K562 (cell line): ENCODE measurements at regions not wholly inside any gene's neighbourhood (a gene's known extent, or its start where the extent isn't known, plus 50 kb on each side); places are given as distances from the start of the nearest gene placed in this dataset.

ENCODE experiments used
- ATAC-seq: fragments of 200-7000 bp; cut with Tn5 transposase; 3 replicates; pipeline ENCODE4 v1.9.1; 2020; ENCODE audit warnings: moderate library complexity
- BruUV-seq: library from RNA; stranded (reverse); fragments of 400-500 nt; replicated peaks from 2 replicates; lab custom pipeline; 2021; lab: Mats Ljungman, UMichigan
- CTCF ChIA-PET: fragments of 300-600 bp; formaldehyde crosslinking; extraction: SDS; loops from one replicate; lab custom pipeline; 2021; ENCODE audit warnings: low intra/inter-chr PET ratio; lab: Yijun Ruan, JAX
- POLR2A ChIA-PET: fragments of 300-600, 350-650 bp; sonication (Branson Sonifier 250); formaldehyde crosslinking; extraction: SDS; loops from one replicate; lab custom pipeline; 2021; ENCODE audit warnings: antibody characterized with exemption, inconsistent platforms; lab: Yijun Ruan, JAX
- DNase-seq, 4 experiments: peaks; one replicate each; pipeline versions ENCODE4 v3.0.0 to v3.0.0-alpha.2; 2011 to 2018; ENCODE audit warnings: low spot score in 3 of 4, mixed read lengths in 3 of 4; ENCODE audit errors: extremely low read depth in 1 of 4
- FAIRE-seq: peaks from 2 replicates; lab custom pipeline; 2011; peaks lifted over from hg19 to GRCh38; lab: Jason Lieb, UNC
- H2AFZ ChIP-seq: 2 replicates; pipeline ENCODE4 v1.6.0; 2011; ENCODE audit warnings: low read depth, low read length, control low read depth, inconsistent platforms
- H3K27ac ChIP-seq: fragments of 200-600 bp; 3 replicates; pipeline ENCODE4 v1.8.0; 2011; ENCODE audit warnings: low read depth, mild to moderate bottlenecking, control low read depth, inconsistent platforms, low read length, moderate library complexity, mixed read lengths; ENCODE audit errors: extremely low read depth
- H3K27me3 ChIP-seq, 2 experiments: fragments of 300-600 bp in 1 of 2; 2 replicates in 1 of 2; 3 replicates in 1 of 2; pipeline versions ENCODE4 v1.6.0 to v1.8.0; 2011; ENCODE audit warnings: inconsistent platforms in 2 of 2, low read length in 2 of 2, mild to moderate bottlenecking in 1 of 2, mixed read lengths in 1 of 2, moderate library complexity in 1 of 2; ENCODE audit not compliant: control insufficient read depth in 2 of 2, insufficient read depth in 2 of 2
- H3K36me3 ChIP-seq: fragments of 300-600 bp; 3 replicates; pipeline ENCODE4 v1.8.0; 2011; ENCODE audit warnings: mild to moderate bottlenecking, low read length, inconsistent platforms; ENCODE audit not compliant: control insufficient read depth, insufficient read depth
- H3K4me1 ChIP-seq, 2 experiments: fragments of 200-600 bp in 1 of 2; replicated peaks in 1 of 2; 2 replicates in 1 of 2; 3 replicates in 1 of 2; pipeline versions ENCODE4 v1.5.1 to v1.8.0; 2011; ENCODE audit warnings: inconsistent platforms in 2 of 2, low read length in 2 of 2, mild to moderate bottlenecking in 1 of 2, mixed read lengths in 1 of 2, moderate library complexity in 1 of 2; ENCODE audit not compliant: control insufficient read depth in 2 of 2, insufficient read depth in 2 of 2
- H3K4me2 ChIP-seq: 2 replicates; pipeline ENCODE4 v1.6.1; 2011; ENCODE audit warnings: low read length, control low read depth, inconsistent platforms, mixed read lengths; ENCODE audit not compliant: insufficient read depth
- H3K4me3 ChIP-seq: fragments of 200-600 bp; sonication (generic), shearing (Covaris generic); 2 replicates; pipeline ENCODE4 v1.5.1; 2016; ENCODE audit warnings: control low read depth, inconsistent platforms
- H3K79me2 ChIP-seq: fragments of 200-600 bp; 3 replicates; pipeline ENCODE4 v1.8.0; 2011; ENCODE audit warnings: low read length, inconsistent platforms; ENCODE audit not compliant: control insufficient read depth, insufficient read depth
- H3K9ac ChIP-seq, 2 experiments: 2 replicates each; pipeline versions ENCODE4 v1.6.0 to v1.6.1; 2011; ENCODE audit warnings: low read depth in 2 of 2, low read length in 2 of 2, control low read depth in 1 of 2, inconsistent platforms in 1 of 2, mild to moderate bottlenecking in 1 of 2, mixed read lengths in 1 of 2; ENCODE audit not compliant: insufficient read depth in 1 of 2
- H3K9me1 ChIP-seq: one replicate; pipeline ENCODE4 v1.6.0; 2011; ENCODE audit warnings: inconsistent platforms, mild to moderate bottlenecking, low read length, moderate library complexity; ENCODE audit not compliant: control insufficient read depth, insufficient read depth
- H3K9me3 ChIP-seq: replicated peaks from 2 replicates; pipeline ENCODE4 v1.5.1; 2011; ENCODE audit warnings: low read depth, low read length, inconsistent platforms; ENCODE audit not compliant: control insufficient read depth, insufficient read depth
- H4K20me1 ChIP-seq: replicated peaks from 2 replicates; pipeline ENCODE4 v1.6.1; 2011; ENCODE audit warnings: low read length, inconsistent platforms, mixed read lengths; ENCODE audit not compliant: control insufficient read depth, insufficient read depth
- HNRNPK ChIP-seq: fragments of 200-400 bp; formaldehyde crosslinking; IDR thresholded peaks from one replicate; pipeline ENCODE4 v1.6.1; 2018; ENCODE audit warnings: mild to moderate bottlenecking, low read depth, low read length; ENCODE audit not compliant: poor library complexity, severe bottlenecking
- IFI16 ChIP-seq: fragments of 250-450 bp; sonication (Bioruptor Pico); IDR thresholded peaks from 2 replicates; pipeline ENCODE4 v2.1.2; 2022; ENCODE audit warnings: mild to moderate bottlenecking, inconsistent platforms
- L3MBTL2 ChIP-seq: fragments of 450-650 bp; IDR thresholded peaks from 2 replicates; pipeline ENCODE4 v1.6.1; 2016; ENCODE audit warnings: mild to moderate bottlenecking, moderate library complexity
- NR0B1 ChIP-seq: fragments of 450-650 bp; IDR thresholded peaks from one replicate; pipeline ENCODE4 v1.6.1; 2018; ENCODE audit warnings: mild to moderate bottlenecking, moderate library complexity; ENCODE audit not compliant: partially characterized antibody
- PYGO2 ChIP-seq: fragments of 450-650 bp; IDR thresholded peaks from 2 replicates; pipeline ENCODE4 v1.6.1; 2016; ENCODE audit warnings: mild to moderate bottlenecking, missing genetic modification characterization, moderate library complexity, missing compliant biosample characterization
- TGIF2 ChIP-seq: sonication (generic); formaldehyde crosslinking; IDR thresholded peaks from 2 replicates; pipeline ENCODE4 v1.8.1; 2022; ENCODE audit warnings: mild to moderate bottlenecking, missing genetic modification reagents, moderate library complexity
- ZNF143 ChIP-seq: sonication (generic); formaldehyde crosslinking; IDR thresholded peaks from 2 replicates; pipeline ENCODE4 v1.9.0; 2022; ENCODE audit warnings: mild to moderate bottlenecking, missing genetic modification reagents
- WGBS: fragments of 100-300 bp; shearing (Covaris generic); methylation state at CpG from one replicate; pipeline ENCODE4 v1.1.6; 2016; ENCODE audit warnings: low coverage, mixed read lengths; ENCODE audit not compliant: insufficient coverage; ENCODE audit errors: missing lambda C conversion rate; 5-methylcytosine and 5-hydroxymethylcytosine counted together
- in situ Hi-C: fragments of 300-500 bp; cut with MboI; formaldehyde crosslinking; loops from 4 replicates; pipeline ENCODE4 v1.15.0; 2018; ENCODE audit warnings: inconsistent platforms, mixed read lengths
- intact Hi-C: fragments of 100-400 bp; cut with micrococcal nuclease; formaldehyde crosslinking; loops from 2 replicates; pipeline ENCODE4 v1.14.2; 2022
- TF ChIP-seq, protein P1 (sequence below), 2 experiments: fragments of 250-450 bp in 1 of 2; fragments of 450-650 bp in 1 of 2; sonication (Bioruptor Pico) in 1 of 2; IDR thresholded peaks; 2 replicates each; pipeline versions ENCODE4 v1.6.1 to v1.8.0; 2016 to 2021; ENCODE audit warnings: mild to moderate bottlenecking in 2 of 2, moderate library complexity in 2 of 2, missing compliant biosample characterization in 1 of 2, missing genetic modification characterization in 1 of 2
- TF ChIP-seq, protein P2 (sequence below): fragments of 450-650 bp; IDR thresholded peaks from 2 replicates; pipeline ENCODE4 v1.6.1; 2016; ENCODE audit warnings: antibody characterized with exemption

- WGBS: 0% methylated on average over 3 of the region's 3 CpGs
- FAIRE-seq (no peak), DNase-seq (no peak), ATAC-seq (no peak)
- BruUV-seq: no TSS peak
- intact Hi-C loops: no loop called here
- H2AFZ ChIP-seq: no peak overlapping the region
- in situ Hi-C loops: no loop called here
- no peak overlapping the region for H3K27ac ChIP-seq
- no peak overlapping the region for H3K4me3 ChIP-seq
- TF ChIP-seq IFI16 (no peak), ZNF143 (no peak), PYGO2 (tag) (no peak), NR0B1 (no peak), TGIF2 (no peak), HNRNPK (no peak), L3MBTL2 (no peak)
- TF ChIP-seq, protein P1, sequence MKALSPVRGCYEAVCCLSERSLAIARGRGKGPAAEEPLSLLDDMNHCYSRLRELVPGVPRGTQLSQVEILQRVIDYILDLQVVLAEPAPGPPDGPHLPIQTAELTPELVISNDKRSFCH (CRISPR knock-in tag; IDR thresholded peaks at IDR 0.05): no peak
- TF ChIP-seq, protein P1 (tag; IDR thresholded peaks at IDR 0.05): no peak
- TF ChIP-seq, protein P2, sequence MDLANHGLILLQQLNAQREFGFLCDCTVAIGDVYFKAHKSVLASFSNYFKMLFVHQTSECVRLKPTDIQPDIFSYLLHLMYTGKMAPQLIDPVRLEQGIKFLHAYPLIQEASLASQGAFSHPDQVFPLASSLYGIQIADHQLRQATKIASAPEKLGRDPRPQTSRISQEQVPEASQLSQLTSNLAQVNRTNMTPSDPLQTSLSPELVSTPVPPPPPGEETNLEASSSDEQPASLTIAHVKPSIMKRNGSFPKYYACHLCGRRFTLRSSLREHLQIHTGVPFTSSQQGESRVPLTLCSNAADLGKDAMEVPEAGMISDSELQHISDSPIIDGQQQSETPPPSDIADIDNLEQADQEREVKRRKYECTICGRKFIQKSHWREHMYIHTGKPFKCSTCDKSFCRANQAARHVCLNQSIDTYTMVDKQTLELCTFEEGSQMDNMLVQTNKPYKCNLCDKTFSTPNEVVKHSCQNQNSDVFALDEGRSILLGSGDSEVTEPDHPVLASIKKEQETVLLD: no peak
- no peaks in the 10 kb centered on the region for H3K79me2 ChIP-seq
- ChIA-PET POLR2A (no interaction called here), CTCF (no interaction called here)
- H4K20me1 ChIP-seq: no peaks in the 10 kb centered on the region
- no peak overlapping the region for H3K9ac ChIP-seq
- no peaks in the 10 kb centered on the region for H3K4me1 ChIP-seq
- peaks cover 0 to 6% of the 10 kb centered on the region in 2 experiments; a peak in 1 of 5 replicates for H3K27me3 ChIP-seq
- no peaks in the 10 kb centered on the region for H3K36me3 ChIP-seq
- H3K4me2 ChIP-seq: no peak overlapping the region
- no peaks in the 10 kb centered on the region for H3K9me3 ChIP-seq
- H3K9me1 ChIP-seq: no peaks in the 10 kb centered on the region
Measured at GRCh38 chr10:8182806-8183205, 128.3 kb downstream of the GATA3 start.
